LNCAP (cell line): ENCODE measurements at regions not wholly inside any gene's neighbourhood (a gene's known extent, or its start where the extent isn't known, plus 50 kb on each side); places are given as distances from the start of the nearest gene placed in this dataset.

Experiments used
- TF ChIP-seq, protein P1 (sequence below): fragments of 450-650 bp; IDR thresholded peaks from 2 replicates; pipeline ENCODE4 v1.5.1; 2017; ENCODE audit warnings: mild to moderate bottlenecking

DNA sequence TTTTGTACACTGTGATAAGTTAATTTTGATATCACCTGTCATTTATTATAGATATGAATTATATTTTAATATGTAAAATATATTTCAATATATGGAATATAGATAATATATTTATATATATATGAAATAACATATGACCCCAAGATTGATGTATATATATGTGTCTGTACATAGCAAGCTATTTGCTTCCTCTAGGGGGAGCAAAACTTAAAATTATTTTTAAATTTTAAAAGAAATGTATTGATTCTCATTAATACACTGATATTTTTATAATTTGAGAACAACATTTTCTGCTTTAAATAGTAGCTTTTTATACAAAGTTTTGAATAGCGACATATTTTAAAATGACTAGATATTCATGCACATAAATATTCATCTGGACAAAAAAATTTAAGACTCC lies 272.0 kb downstream of the DMRTA1 start:
- TF ChIP-seq, protein P1, sequence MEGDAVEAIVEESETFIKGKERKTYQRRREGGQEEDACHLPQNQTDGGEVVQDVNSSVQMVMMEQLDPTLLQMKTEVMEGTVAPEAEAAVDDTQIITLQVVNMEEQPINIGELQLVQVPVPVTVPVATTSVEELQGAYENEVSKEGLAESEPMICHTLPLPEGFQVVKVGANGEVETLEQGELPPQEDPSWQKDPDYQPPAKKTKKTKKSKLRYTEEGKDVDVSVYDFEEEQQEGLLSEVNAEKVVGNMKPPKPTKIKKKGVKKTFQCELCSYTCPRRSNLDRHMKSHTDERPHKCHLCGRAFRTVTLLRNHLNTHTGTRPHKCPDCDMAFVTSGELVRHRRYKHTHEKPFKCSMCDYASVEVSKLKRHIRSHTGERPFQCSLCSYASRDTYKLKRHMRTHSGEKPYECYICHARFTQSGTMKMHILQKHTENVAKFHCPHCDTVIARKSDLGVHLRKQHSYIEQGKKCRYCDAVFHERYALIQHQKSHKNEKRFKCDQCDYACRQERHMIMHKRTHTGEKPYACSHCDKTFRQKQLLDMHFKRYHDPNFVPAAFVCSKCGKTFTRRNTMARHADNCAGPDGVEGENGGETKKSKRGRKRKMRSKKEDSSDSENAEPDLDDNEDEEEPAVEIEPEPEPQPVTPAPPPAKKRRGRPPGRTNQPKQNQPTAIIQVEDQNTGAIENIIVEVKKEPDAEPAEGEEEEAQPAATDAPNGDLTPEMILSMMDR = peak; percentile 21; the same call in 1 of the 2 replicates

DNA sequence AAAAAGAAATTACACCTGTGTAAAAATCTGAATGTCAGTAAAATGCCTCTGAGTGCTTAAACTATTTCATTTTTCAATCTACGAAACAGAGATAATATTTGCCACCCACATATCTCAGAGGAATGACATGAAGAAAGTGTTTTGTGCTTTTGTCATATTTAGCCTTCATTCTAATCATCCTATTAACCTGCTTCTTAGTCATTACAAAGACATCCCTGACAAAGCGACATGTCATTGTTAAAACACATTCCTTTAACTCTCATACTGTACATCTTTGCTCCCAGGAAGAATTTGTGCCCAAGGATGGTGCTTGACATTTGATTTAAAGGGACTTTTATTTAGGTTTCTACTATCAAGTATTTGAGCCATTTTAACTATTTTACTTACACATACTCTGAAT lies 275.9 kb downstream of the DMRTA1 start:
- TF ChIP-seq, protein P1 = no peak

DNA sequence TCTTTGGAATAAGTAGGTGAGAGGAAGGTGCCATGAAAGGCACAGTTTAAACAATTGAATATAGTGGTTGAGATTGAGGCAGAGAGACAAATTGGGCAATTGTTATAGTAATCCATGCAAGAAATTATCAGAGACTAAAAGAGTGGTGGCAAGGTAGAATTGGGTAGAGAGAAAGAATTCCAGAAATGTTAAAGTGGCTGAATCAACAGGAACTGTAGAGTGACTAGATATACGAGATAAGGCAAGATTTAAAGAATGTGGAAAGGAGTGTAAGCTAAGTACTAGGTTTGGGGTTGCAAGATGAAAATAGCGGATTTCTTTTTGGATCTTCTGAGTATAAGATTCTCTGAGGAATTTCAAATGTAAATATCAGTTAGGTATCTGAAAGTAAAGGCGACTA lies 285.2 kb downstream of the DMRTA1 start:
- TF ChIP-seq, protein P1 = no peak

DNA sequence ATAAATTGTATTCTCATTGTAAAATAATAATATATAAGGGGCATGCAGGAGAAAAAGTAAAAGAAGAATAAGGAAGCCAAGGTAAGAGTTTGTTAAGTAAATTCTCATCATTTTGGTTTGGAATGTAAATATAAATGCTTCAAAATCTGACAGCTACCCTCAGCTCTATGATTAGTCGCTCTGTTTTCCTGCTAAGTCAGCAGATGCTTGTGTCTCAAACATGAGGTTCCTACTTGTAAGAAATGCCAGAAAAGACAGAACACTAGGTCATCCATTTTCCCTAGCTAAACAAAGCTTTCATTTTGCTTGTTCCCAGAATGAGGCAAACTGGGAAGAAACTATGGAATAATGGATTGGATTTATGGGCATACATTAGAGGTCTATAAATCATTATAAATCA lies 293.1 kb downstream of the DMRTA1 start:
- TF ChIP-seq, protein P1 = no peak

DNA sequence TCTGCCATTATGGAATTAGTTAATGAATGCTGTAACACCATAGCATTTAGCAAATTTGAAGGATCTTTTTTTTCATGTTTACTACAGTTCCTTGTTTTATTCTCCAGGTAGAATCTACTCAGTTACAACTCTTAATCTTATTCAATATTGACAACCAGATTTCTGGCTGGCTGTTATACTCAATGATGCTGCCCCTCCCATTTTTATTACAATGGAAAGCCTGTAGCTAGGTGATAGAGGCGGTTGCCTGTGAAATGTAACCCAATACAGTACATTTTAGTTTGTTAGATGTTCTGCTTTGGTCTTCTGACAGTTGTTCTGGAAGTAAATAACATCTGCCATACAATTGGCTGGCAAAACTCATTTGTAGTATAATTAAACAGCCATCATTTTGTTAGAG lies 294.2 kb downstream of the DMRTA1 start:
- TF ChIP-seq, protein P1 = no peak

DNA sequence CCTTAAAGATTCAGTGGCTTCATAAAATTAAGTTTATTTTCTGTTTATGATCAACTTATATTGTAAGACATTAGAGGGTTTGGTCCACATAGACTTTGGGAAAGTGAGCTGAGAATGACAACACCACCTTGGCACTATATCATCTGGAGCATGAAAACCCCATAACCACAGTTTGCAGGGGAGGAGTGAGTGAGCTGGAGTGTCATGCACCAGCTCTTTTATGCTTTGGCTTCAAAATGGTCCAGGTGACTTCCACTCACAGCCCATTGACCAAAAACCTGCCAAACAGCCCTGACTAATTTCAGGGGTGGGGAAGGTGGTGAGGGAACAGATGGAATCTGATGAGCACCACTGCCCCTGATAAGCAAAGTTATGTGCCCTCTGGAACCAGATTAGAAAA lies 295.8 kb downstream of the DMRTA1 start:
- TF ChIP-seq, protein P1 = no peak

DNA sequence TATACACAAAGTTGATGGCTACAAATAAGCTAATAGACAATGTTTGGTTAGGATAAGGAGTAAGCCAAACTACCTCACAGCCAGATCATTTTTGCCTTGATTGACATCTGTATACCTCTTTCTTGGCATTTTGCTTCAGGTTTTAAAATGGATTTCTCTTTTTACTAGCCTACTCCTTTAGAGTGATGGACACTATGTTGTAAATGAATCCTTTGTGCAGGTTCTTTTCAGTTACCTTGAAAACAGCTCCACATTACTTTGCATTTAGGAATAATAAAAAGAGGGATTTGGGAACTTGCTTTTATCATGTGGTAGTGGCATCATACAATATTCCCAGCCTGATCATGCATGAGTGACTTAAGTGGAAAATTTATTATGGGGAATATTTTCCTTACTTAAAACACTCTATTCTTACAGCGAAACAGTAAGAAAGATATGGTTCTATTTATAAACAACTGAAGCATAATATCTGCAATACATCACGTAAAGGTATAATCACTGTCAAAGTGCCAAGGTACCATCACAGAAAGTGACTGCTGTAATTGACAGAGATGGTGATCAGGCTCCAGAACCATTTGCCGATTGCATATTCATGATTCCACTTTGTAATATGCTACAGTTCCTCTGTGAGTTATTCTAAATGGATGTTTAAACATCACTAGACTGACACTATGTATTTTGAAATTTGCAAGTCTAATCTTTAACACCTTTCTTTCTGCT lies 327.0 kb downstream of the DMRTA1 start:
- TF ChIP-seq, protein P1 = no peak

DNA sequence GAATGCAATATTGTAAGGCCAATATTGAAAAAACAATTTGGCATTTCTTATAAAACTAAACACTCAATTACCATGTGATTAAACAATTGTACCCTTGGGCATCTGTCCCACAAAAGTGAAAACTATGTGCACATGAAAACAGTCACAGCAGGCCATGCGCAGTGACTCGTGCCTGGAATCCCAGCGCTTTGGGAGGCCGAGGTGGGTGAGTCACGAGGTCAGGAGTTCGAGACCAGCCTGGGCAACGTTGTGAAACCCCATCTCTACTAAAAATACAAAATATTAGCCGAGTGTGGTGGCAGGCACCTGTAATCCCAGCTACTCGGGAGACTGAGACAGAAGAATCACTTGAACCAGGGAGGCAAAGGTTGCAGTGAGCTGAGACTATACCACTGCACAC lies 343.7 kb downstream of the DMRTA1 start:
- TF ChIP-seq, protein P1 = no peak
